GM19043 (cell line): ENCODE measurements at regions not wholly inside any gene's neighbourhood (a gene's known extent, or its start where the extent isn't known, plus 50 kb on each side); places are given as distances from the start of the nearest gene placed in this dataset.

ENCODE experiments used
- ATAC-seq: cut with Tn5 transposase; IDR thresholded peaks from one replicate; pipeline ENCODE4 v1.9.1; 2021; ENCODE audit warnings: low read depth; ENCODE audit not compliant: unreplicated experiment

DNA sequence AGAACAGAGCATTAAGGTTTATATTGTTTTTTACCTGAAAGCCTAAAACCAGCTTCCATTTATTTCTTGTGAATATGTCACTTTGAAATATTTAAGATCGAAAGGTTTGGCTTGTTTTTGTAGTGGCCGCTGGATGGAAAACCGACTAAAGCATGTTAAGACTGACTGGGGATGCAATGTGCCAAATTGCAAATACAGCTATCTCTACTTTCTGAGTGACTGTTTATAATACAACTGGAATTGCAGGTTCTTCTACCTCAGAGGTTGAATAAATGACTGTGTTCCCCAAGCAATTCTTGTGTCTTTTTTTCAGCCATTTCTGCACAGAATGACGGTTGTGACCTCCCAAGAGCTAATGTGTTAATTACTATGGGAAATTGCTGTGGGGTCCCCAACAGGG, 50.0 kb upstream of the TMTC4 start:
- ATAC-seq = no peak
